Ishikawa (cell line): ENCODE measurements at regions not wholly inside any gene's neighbourhood (a gene's known extent, or its start where the extent isn't known, plus 50 kb on each side); places are given as distances from the start of the nearest gene placed in this dataset.

ENCODE experiments used
- CEBPB ChIP-seq: IDR thresholded peaks from 2 replicates; pipeline ENCODE4 v1.6.1; 2012
- CREB1 ChIP-seq: IDR thresholded peaks from 2 replicates; pipeline ENCODE4 v1.6.1; 2012; ENCODE audit warnings: low read depth
- EGR1 ChIP-seq: IDR thresholded peaks from 2 replicates; pipeline ENCODE4 v1.6.1; 2012
- EP300 ChIP-seq: IDR thresholded peaks from 2 replicates; pipeline ENCODE4 v1.6.1; 2012; ENCODE audit warnings: borderline replicate concordance
- FOXM1 ChIP-seq: IDR thresholded peaks from 2 replicates; pipeline ENCODE4 v1.6.1; 2012; ENCODE audit warnings: low read depth, borderline replicate concordance
- MAX ChIP-seq: IDR thresholded peaks from 2 replicates; pipeline ENCODE4 v1.6.1; 2012
- NFIC ChIP-seq: IDR thresholded peaks from 2 replicates; pipeline ENCODE4 v1.6.1; 2012
- RAD21 ChIP-seq: IDR thresholded peaks from 2 replicates; pipeline ENCODE4 v1.6.1; 2012; ENCODE audit warnings: low read depth
- REST ChIP-seq: IDR thresholded peaks from 2 replicates; pipeline ENCODE4 v1.6.1; 2012; ENCODE audit warnings: low read depth, mild to moderate bottlenecking
- TAF1 ChIP-seq: IDR thresholded peaks from 2 replicates; pipeline ENCODE4 v1.6.1; 2012; ENCODE audit warnings: low read depth, mild to moderate bottlenecking
- TCF12 ChIP-seq: IDR thresholded peaks from 2 replicates; pipeline ENCODE4 v1.6.1; 2012; ENCODE audit warnings: low read depth
- TEAD4 ChIP-seq: IDR thresholded peaks from 2 replicates; pipeline ENCODE4 v1.6.1; 2012
- YY1 ChIP-seq: IDR thresholded peaks from 2 replicates; pipeline ENCODE4 v1.6.1; 2012; ENCODE audit warnings: low read depth
- ZBTB7A ChIP-seq: IDR thresholded peaks from 2 replicates; pipeline ENCODE4 v1.6.1; 2012; ENCODE audit warnings: low read depth
- TF ChIP-seq, protein P1 (sequence below): IDR thresholded peaks from 2 replicates; pipeline ENCODE4 v1.6.1; 2012

GRCh38 chr15:39013262-39013661, 448.6 kb upstream of the RASGRP1 start:
- TF ChIP-seq, protein P1, sequence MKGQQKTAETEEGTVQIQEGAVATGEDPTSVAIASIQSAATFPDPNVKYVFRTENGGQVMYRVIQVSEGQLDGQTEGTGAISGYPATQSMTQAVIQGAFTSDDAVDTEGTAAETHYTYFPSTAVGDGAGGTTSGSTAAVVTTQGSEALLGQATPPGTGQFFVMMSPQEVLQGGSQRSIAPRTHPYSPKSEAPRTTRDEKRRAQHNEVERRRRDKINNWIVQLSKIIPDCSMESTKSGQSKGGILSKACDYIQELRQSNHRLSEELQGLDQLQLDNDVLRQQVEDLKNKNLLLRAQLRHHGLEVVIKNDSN = no peak
- no peak for TF ChIP-seq TEAD4
- no peak for TF ChIP-seq EP300
- TF ChIP-seq TAF1 = no peak
- no peak for TF ChIP-seq CREB1
- TF ChIP-seq RAD21 = no peak
- no peak for TF ChIP-seq YY1
- no peak for TF ChIP-seq TCF12
- no peak for TF ChIP-seq CEBPB
- TF ChIP-seq REST = no peak
- no peak for TF ChIP-seq EGR1
- no peak for TF ChIP-seq MAX
- no peak for TF ChIP-seq FOXM1
- TF ChIP-seq NFIC = no peak
- no peak for TF ChIP-seq ZBTB7A

GRCh38 chr15:39014682-39015081, 450.1 kb upstream of the RASGRP1 start:
- TF ChIP-seq EP300 (no peak), TEAD4 (no peak), TAF1 (no peak), YY1 (no peak), REST (no peak), CEBPB (no peak), TCF12 (no peak), MAX (no peak), FOXM1 (no peak), ZBTB7A (no peak), RAD21 (no peak), NFIC (no peak), CREB1 (no peak), EGR1 (no peak)
- TF ChIP-seq, protein P1 = no peak

GRCh38 chr15:39016706-39017105, 452.1 kb upstream of the RASGRP1 start:
- TF ChIP-seq EGR1 (no peak), FOXM1 (no peak), NFIC (no peak)

DNA sequence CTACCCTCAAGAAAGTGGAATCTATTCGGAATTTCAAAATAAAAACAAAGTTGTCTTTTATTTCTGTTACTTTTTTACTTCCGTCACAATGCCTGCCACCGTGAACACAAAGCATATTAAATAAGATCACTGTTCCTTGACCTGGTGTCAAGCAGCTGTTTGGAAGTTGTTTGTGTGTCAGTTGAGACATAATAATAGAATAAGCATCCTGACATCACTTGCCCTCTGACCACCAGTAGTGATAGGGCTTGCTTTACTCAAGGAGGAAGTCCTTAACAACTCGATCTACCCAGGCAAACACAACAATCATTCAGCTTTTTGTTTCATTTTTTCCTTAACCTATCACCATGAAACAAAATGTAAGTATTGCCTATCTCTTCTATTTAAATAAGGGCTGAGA, 454.4 kb upstream of the RASGRP1 start:
- no peak for TF ChIP-seq ZBTB7A
- no peak for TF ChIP-seq TCF12
- no peak for TF ChIP-seq YY1
- no peak for TF ChIP-seq REST
- TF ChIP-seq CEBPB = no peak
- TF ChIP-seq EGR1 = no peak
- TF ChIP-seq TAF1 = no peak
- TF ChIP-seq FOXM1 = no peak
- no peak for TF ChIP-seq RAD21
- no peak for TF ChIP-seq CREB1
- TF ChIP-seq TEAD4 = no peak
- TF ChIP-seq MAX = no peak
- TF ChIP-seq, protein P1 = no peak
- TF ChIP-seq NFIC = no peak
- TF ChIP-seq EP300 = no peak
